NCI-H460 (cell line): ENCODE measurements at regions not wholly inside any gene's neighbourhood (a gene's known extent, or its start where the extent isn't known, plus 50 kb on each side); places are given as distances from the start of the nearest gene placed in this dataset.

Experiments
- DNase-seq: peaks from one replicate; pipeline ENCODE4 v3.0.0-alpha.2; 2016; ENCODE audit warnings: low read depth; ENCODE audit errors: extremely low read depth

GRCh38 chr3:124089214-124089613 lies 97.3 kb upstream of the ROPN1 start:
- DNase-seq, result no peak

GRCh38 chr3:124091716-124092115 lies 99.8 kb upstream of the ROPN1 start:
- DNase-seq, result no peak

GRCh38 chr3:124092811-124093210 lies 100.9 kb upstream of the ROPN1 start:
- no peak for DNase-seq

- DNase-seq, result no peak
These were observed 102.6 kb upstream of the ROPN1 start for GRCh38 chr3:124094496-124094895.

- DNase-seq, result no peak
These were observed 105.6 kb upstream of the ROPN1 start for GRCh38 chr3:124097362-124098131.

- no peak for DNase-seq
These were observed 109.7 kb upstream of the ROPN1 start for GRCh38 chr3:124101643-124102042.

GRCh38 chr3:124107104-124107890 lies 115.4 kb upstream of the ROPN1 start:
- no peak for DNase-seq

- no peak for DNase-seq
These were observed 116.5 kb upstream of the ROPN1 start for GRCh38 chr3:124108446-124108845.

- no peak for DNase-seq
These were observed 121.6 kb upstream of the ROPN1 start for GRCh38 chr3:124113485-124113884.

GRCh38 chr3:124115279-124115678 lies 123.4 kb upstream of the ROPN1 start:
- DNase-seq, result no peak

- DNase-seq, result no peak
These were observed 124.0 kb upstream of the ROPN1 start for GRCh38 chr3:124115956-124116355.

GRCh38 chr3:124116906-124117305 lies 125.0 kb upstream of the ROPN1 start:
- DNase-seq, result no peak

- no peak for DNase-seq
These were observed 125.6 kb upstream of the ROPN1 start for GRCh38 chr3:124117486-124117885.

- no peak for DNase-seq
These were observed 126.5 kb upstream of the ROPN1 start for GRCh38 chr3:124118397-124118796.

- no peak for DNase-seq
These were observed 127.3 kb upstream of the ROPN1 start for GRCh38 chr3:124119056-124119716.

- no peak for DNase-seq
These were observed 129.7 kb upstream of the ROPN1 start for GRCh38 chr3:124121379-124122312.

- no peak for DNase-seq
These were observed 133.4 kb upstream of the ROPN1 start for GRCh38 chr3:124125315-124125714.

GRCh38 chr3:124126436-124127023 lies 134.6 kb upstream of the ROPN1 start:
- DNase-seq, result no peak

GRCh38 chr3:124131158-124131557 lies 139.2 kb upstream of the ROPN1 start:
- DNase-seq, result no peak

- DNase-seq, result no peak
These were observed 139.7 kb upstream of the ROPN1 start for GRCh38 chr3:124131580-124131979.
